ENCODE measurements at regions not wholly inside any gene's neighbourhood (a gene's known extent, or its start where the extent isn't known, plus 50 kb on each side); places are given as distances from the start of the nearest gene placed in this dataset.

DNA sequence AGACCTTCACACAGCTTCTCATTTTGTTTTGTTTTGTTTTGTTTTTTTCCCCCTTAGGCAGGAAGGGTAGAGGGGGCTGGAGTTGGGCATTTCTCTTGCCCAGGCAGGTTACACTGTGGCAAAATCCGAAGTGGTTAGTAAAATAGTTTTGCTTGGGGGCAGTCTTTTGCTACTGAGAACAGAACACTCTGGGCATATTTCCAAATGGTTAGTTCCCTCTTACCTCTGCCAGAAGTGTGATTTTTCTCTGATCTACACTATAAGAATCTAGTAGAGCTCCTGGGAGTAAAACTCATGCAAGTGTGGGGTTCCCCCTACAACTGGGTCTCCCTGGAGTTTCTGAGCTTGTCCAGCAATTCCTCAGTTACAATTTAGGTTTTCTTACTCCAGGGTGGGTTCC, 61.7 kb downstream of the NPS start:
- no peak overlapping the region for H3K27ac ChIP-seq (ENCODE audit: low read depth in 2 of 2, low read length in 2 of 2)
- no peaks in the 10 kb centered on the region for H3K27me3 ChIP-seq (ENCODE audit: control insufficient read depth, insufficient read depth, low read length)
- H3K4me1 ChIP-seq (ENCODE audit: control insufficient read depth in 2 of 3, insufficient read depth in 2 of 3, low read depth in 1 of 3, low read length in 3 of 3), result no peaks in the 10 kb centered on the region
- DNase-seq (no peak), FAIRE-seq (no peak)
- TF ChIP-seq, protein P1, sequence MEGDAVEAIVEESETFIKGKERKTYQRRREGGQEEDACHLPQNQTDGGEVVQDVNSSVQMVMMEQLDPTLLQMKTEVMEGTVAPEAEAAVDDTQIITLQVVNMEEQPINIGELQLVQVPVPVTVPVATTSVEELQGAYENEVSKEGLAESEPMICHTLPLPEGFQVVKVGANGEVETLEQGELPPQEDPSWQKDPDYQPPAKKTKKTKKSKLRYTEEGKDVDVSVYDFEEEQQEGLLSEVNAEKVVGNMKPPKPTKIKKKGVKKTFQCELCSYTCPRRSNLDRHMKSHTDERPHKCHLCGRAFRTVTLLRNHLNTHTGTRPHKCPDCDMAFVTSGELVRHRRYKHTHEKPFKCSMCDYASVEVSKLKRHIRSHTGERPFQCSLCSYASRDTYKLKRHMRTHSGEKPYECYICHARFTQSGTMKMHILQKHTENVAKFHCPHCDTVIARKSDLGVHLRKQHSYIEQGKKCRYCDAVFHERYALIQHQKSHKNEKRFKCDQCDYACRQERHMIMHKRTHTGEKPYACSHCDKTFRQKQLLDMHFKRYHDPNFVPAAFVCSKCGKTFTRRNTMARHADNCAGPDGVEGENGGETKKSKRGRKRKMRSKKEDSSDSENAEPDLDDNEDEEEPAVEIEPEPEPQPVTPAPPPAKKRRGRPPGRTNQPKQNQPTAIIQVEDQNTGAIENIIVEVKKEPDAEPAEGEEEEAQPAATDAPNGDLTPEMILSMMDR (IDR thresholded peaks at IDR 0.05; ENCODE audit: borderline replicate concordance, extremely low read depth, insufficient read depth), result no peak
- no peak overlapping the region for H3K4me3 ChIP-seq (ENCODE audit: low read length in 3 of 3)
- no peaks in the 10 kb centered on the region for H3K9me3 ChIP-seq (ENCODE audit: control insufficient read depth in 2 of 3, insufficient read depth in 1 of 3, low read length in 3 of 3)
- H3K9ac ChIP-seq (ENCODE audit: low read length in 3 of 3), result no peak overlapping the region
- intact Hi-C loops (cut with DNase I), result no loop called here
- H3K36me3 ChIP-seq (ENCODE audit: control insufficient read depth in 2 of 3, insufficient read depth in 3 of 3, low read length in 3 of 3), result no peaks in the 10 kb centered on the region

DNA sequence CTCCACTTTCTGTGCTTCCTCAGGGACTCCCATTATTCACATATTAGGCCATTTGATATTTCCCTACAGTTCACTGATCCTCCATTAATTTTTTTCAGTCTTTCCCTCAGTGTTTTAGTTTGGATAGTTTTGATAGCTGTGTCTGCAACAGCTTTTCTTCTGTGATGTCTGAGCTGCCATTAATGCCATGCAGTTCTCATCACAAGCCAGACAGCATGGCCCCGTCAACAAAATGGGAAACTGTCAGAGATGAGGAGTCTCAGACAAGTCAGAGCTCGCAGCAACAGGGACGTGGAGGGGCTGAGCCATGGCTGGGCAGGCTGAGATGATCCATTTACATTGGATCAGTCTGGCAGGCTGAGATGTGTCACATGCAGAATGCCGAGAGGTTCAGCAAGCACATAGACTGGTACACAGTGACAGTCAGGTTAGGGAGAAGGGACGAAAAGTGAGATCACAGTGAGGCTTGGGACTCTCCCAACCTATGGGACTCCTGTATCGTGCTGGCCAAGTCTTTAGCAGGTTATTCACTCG, 65.4 kb downstream of the NPS start:
- FAIRE-seq, result no peak
- H3K36me3 ChIP-seq (ENCODE audit: control insufficient read depth in 2 of 3, insufficient read depth in 3 of 3, low read length in 3 of 3), result no peaks in the 10 kb centered on the region
- no peak overlapping the region for H3K9ac ChIP-seq (ENCODE audit: low read length in 3 of 3)
- intact Hi-C loops (cut with DNase I), result no loop called here
- H3K27ac ChIP-seq (ENCODE audit: low read depth in 2 of 2, low read length in 2 of 2), result no peak overlapping the region
- no peak for DNase-seq
- H3K9me3 ChIP-seq (ENCODE audit: control insufficient read depth in 2 of 3, insufficient read depth in 1 of 3, low read length in 3 of 3), result no peaks in the 10 kb centered on the region
- H3K4me1 ChIP-seq (ENCODE audit: control insufficient read depth in 2 of 3, insufficient read depth in 2 of 3, low read depth in 1 of 3, low read length in 3 of 3), result no peaks in the 10 kb centered on the region
- H3K4me3 ChIP-seq (ENCODE audit: low read length in 3 of 3), result no peak overlapping the region
- no peaks in the 10 kb centered on the region for H3K27me3 ChIP-seq (ENCODE audit: control insufficient read depth, insufficient read depth, low read length)
- TF ChIP-seq, protein P1 (IDR thresholded peaks at IDR 0.05; ENCODE audit: borderline replicate concordance, extremely low read depth, insufficient read depth), result no peak

DNA sequence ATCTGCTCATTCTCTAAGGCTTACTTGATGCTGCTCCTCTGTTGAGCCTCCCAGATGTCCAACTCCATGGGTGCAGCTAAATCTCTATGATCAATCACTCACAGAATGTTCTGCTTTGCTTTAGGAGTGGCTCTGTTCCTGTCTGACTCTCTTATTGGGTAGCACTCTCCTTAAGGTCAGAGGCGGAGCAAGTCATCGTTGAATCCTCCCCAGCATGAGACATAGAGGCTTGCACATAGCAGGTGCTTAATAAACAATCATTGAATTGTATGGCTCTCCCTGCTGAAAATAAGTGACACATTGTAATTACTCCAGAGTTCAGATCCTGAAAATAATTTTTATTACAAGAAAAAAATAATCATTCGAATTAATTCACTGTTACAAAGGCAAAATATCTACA, 69.7 kb downstream of the NPS start:
- DNase-seq, result no peak
- Histone ChIP-seq H3K4me1 (ENCODE audit: control insufficient read depth in 2 of 3, insufficient read depth in 2 of 3, low read depth in 1 of 3, low read length in 3 of 3) (no peaks in the 10 kb centered on the region), H3K9ac (ENCODE audit: low read length in 3 of 3) (no peak overlapping the region), H3K36me3 (ENCODE audit: control insufficient read depth in 2 of 3, insufficient read depth in 3 of 3, low read length in 3 of 3) (no peaks in the 10 kb centered on the region), H3K9me3 (ENCODE audit: control insufficient read depth in 2 of 3, insufficient read depth in 1 of 3, low read length in 3 of 3) (no peaks in the 10 kb centered on the region), H3K27ac (ENCODE audit: low read depth in 2 of 2, low read length in 2 of 2) (no peak overlapping the region), H3K4me3 (ENCODE audit: low read length in 3 of 3) (no peak overlapping the region), H3K27me3 (ENCODE audit: control insufficient read depth, insufficient read depth, low read length) (no peaks in the 10 kb centered on the region)
- TF ChIP-seq, protein P1 (IDR thresholded peaks at IDR 0.05; ENCODE audit: borderline replicate concordance, extremely low read depth, insufficient read depth), result no peak
- no peak for FAIRE-seq
- intact Hi-C loops (cut with DNase I), result no loop called here
